AG08396 (cell line): ENCODE measurements at regions not wholly inside any gene's neighbourhood (a gene's known extent, or its start where the extent isn't known, plus 50 kb on each side); places are given as distances from the start of the nearest gene placed in this dataset.
"Not testable (repeated sequence)": the region's sequence is repeated elsewhere in the genome, so short reads cannot be mapped to it uniquely, and the experiment has no call there.

Experiments
- DNase-seq: peaks from one replicate; pipeline ENCODE4 v3.0.0; 2012; ENCODE audit warnings: low spot score, mixed read lengths

GRCh38 chr3:65173841-65174240 is 486.0 kb upstream of the ADAMTS9 start:
- DNase-seq: no peak

GRCh38 chr3:65172209-65172608 is 484.4 kb upstream of the ADAMTS9 start:
- no peak for DNase-seq

- peak; percentile 67 for DNase-seq
Observed at GRCh38 chr3:65170390-65171042, 482.7 kb upstream of the ADAMTS9 start.

GRCh38 chr3:65169961-65170360 is 482.2 kb upstream of the ADAMTS9 start:
- DNase-seq: no peak

GRCh38 chr3:65168547-65168946 is 480.7 kb upstream of the ADAMTS9 start:
- DNase-seq: no peak

GRCh38 chr3:65166531-65166930 is 478.7 kb upstream of the ADAMTS9 start:
- DNase-seq: no peak

GRCh38 chr3:65158023-65158422 is 470.2 kb upstream of the ADAMTS9 start:
- no peak for DNase-seq

- DNase-seq: no peak
Observed at GRCh38 chr3:65153850-65154512, 466.2 kb upstream of the ADAMTS9 start.

- no peak for DNase-seq
Observed at GRCh38 chr3:65151666-65152065, 463.9 kb upstream of the ADAMTS9 start.

- no peak for DNase-seq
Observed at GRCh38 chr3:65149877-65150276, 462.1 kb upstream of the ADAMTS9 start.

- no peak for DNase-seq
Observed at GRCh38 chr3:65148687-65149086, 460.9 kb upstream of the ADAMTS9 start.

GRCh38 chr3:65146179-65146578 is 458.4 kb upstream of the ADAMTS9 start:
- no peak for DNase-seq

- DNase-seq: no peak
Observed at GRCh38 chr3:65145680-65146079, 457.9 kb upstream of the ADAMTS9 start.

GRCh38 chr3:65144791-65145351 is 457.1 kb upstream of the ADAMTS9 start:
- DNase-seq: peak; percentile 14

- no peak for DNase-seq
Observed at GRCh38 chr3:65142456-65142855, 454.7 kb upstream of the ADAMTS9 start.

- no peak for DNase-seq
Observed at GRCh38 chr3:65138556-65138955, 450.8 kb upstream of the ADAMTS9 start.

- not testable (repeated sequence) for DNase-seq
Observed at GRCh38 chr3:65133752-65134151, 446.0 kb upstream of the ADAMTS9 start.

- DNase-seq: peak; percentile 5
Observed at GRCh38 chr3:65130782-65131181, 443.0 kb upstream of the ADAMTS9 start.

GRCh38 chr3:65128346-65128745 is 440.5 kb upstream of the ADAMTS9 start:
- DNase-seq: no peak

- DNase-seq: peak; percentile 31
Observed at GRCh38 chr3:65126527-65127410, 439.0 kb upstream of the ADAMTS9 start.

GRCh38 chr3:65120156-65120555 is 432.4 kb upstream of the ADAMTS9 start:
- DNase-seq: not testable (repeated sequence)

- no peak for DNase-seq
Observed at GRCh38 chr3:65118912-65119499, 431.2 kb upstream of the ADAMTS9 start.
